ENCODE measurements at regions not wholly inside any gene's neighbourhood (a gene's known extent, or its start where the extent isn't known, plus 50 kb on each side); places are given as distances from the start of the nearest gene placed in this dataset.

DNA sequence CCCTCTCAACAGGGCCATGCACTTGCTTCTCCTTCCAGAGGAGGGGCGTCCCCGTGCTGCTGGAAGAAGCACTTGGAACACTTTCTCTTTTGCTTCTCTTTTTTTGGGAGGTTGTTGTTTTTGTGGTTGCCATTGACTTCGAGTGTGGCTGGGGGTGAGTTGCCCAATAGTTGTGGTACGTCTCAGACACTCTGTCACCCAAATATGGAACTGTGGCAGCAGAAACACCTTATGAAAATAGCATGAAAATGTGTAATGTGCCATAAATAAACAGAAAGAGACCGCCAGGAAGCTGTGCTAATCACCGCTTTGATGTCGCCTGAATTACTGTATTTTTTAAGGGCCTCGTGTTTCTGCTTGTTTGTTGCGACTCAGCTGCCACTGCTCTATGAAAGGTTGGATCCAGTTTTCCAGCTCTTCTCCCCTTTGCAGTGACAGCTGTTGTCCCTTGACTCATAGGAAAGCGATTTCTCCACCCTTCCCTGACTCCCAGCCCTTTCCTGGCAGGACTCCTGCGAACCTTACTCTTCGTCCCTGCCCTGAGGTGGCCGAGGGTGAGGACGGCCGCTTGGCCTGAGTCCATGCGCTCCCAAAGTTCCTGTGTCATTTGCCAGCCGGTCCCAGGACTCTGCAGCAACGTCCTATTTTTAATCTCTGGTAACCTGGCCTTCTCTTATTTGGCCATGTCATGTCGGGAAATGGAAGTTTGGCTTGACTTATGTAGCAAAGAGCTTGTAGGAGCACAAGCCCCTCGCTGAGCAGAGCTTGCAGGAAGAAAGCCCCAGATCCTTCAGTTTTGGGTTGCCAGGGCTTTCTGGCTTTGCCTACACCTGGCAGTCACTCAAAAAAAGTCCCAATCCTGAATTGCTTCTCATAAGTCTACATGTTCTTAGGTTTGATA is 694.6 kb downstream of the QKI start:
- Histone ChIP-seq H3K27me3 (no peaks in the 10 kb centered on the region), H3K4me3 (peak overlapping the region; percentile 4), H3K36me3 (no peaks in the 10 kb centered on the region), H3K4me1 (peaks cover 8% of the 10 kb centered on the region), H3K27ac (peak overlapping the region; percentile 51), H3K9me3 (no peaks in the 10 kb centered on the region)
- TF ChIP-seq, protein P1, sequence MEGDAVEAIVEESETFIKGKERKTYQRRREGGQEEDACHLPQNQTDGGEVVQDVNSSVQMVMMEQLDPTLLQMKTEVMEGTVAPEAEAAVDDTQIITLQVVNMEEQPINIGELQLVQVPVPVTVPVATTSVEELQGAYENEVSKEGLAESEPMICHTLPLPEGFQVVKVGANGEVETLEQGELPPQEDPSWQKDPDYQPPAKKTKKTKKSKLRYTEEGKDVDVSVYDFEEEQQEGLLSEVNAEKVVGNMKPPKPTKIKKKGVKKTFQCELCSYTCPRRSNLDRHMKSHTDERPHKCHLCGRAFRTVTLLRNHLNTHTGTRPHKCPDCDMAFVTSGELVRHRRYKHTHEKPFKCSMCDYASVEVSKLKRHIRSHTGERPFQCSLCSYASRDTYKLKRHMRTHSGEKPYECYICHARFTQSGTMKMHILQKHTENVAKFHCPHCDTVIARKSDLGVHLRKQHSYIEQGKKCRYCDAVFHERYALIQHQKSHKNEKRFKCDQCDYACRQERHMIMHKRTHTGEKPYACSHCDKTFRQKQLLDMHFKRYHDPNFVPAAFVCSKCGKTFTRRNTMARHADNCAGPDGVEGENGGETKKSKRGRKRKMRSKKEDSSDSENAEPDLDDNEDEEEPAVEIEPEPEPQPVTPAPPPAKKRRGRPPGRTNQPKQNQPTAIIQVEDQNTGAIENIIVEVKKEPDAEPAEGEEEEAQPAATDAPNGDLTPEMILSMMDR (IDR thresholded peaks at IDR 0.05), result no peak
- intact Hi-C loops (cut with DNase I), result no loop called here
- ATAC-seq (peak; percentile 75), DNase-seq (peak; percentile 70)

DNA sequence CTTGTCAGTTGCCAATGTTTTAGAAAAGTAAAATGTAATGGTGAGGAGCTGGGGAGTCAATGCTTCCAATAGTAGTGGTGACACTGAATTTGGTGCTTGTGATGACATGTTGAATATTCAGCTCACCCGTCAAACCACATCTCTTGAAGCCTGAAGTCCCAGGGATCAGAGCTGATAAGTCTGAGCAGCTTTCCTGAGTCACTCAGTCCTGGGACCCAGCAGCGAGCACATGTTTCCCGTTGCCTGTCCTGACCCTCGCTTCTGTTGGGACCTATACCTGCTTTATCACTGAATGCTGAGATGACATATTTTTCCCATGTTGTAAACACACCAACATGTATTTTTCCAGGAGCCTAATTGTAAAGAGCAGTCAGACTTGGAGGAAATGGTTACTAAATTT is 693.6 kb downstream of the QKI start:
- Histone ChIP-seq H3K4me3 (no peak overlapping the region), H3K9me3 (no peaks in the 10 kb centered on the region), H3K27ac (no peak overlapping the region), H3K27me3 (no peaks in the 10 kb centered on the region), H3K36me3 (no peaks in the 10 kb centered on the region), H3K4me1 (peaks cover 8% of the 10 kb centered on the region)
- intact Hi-C loops (cut with DNase I), result no loop called here
- ATAC-seq (no peak), DNase-seq (no peak)
- TF ChIP-seq, protein P1 (IDR thresholded peaks at IDR 0.05), result no peak

- no peak for ATAC-seq
- DNase-seq, result no peak
- Histone ChIP-seq H3K4me1 (peaks cover 8% of the 10 kb centered on the region), H3K4me3 (no peak overlapping the region), H3K36me3 (no peaks in the 10 kb centered on the region), H3K27me3 (no peaks in the 10 kb centered on the region), H3K27ac (no peak overlapping the region), H3K9me3 (no peaks in the 10 kb centered on the region)
- TF ChIP-seq, protein P1 (IDR thresholded peaks at IDR 0.05), result no peak
- intact Hi-C loops (cut with DNase I), result no loop called here
Observed at GRCh38 chr6:164107297-164107995, 692.9 kb downstream of the QKI start.

- Histone ChIP-seq H3K27me3 (no peaks in the 10 kb centered on the region), H3K27ac (no peak overlapping the region), H3K4me1 (peaks cover 8% of the 10 kb centered on the region), H3K36me3 (no peaks in the 10 kb centered on the region), H3K4me3 (no peak overlapping the region), H3K9me3 (no peaks in the 10 kb centered on the region)
- intact Hi-C loops (cut with DNase I), result no loop called here
- TF ChIP-seq, protein P1 (IDR thresholded peaks at IDR 0.05), result peak; percentile 39
- DNase-seq (no peak), ATAC-seq (peak; percentile 45)
Observed at GRCh38 chr6:164106345-164106769, 691.8 kb downstream of the QKI start.

DNA sequence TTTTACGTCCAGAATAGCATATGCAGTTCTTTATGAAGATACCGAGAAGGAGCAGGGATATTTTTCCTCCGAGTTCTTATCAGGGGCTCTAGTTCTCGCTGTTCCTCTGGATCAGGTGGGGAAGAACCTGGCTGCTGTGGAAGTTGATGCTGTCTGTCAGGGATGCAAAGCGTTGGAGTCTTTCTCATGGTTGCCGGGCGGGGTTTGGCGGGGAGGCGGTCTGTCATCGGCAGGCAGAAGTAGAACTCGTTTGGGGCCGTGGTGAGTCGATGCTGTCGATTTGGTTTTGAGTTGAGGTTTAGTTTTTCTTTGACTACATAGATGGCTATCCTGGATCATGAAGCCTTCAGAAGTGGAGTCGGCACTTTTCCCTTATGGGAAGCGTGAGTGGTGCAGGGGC is 691.2 kb downstream of the QKI start:
- intact Hi-C loops (cut with DNase I), result no loop called here
- TF ChIP-seq, protein P1 (IDR thresholded peaks at IDR 0.05), result no peak
- Histone ChIP-seq H3K27ac (no peak overlapping the region), H3K4me3 (no peak overlapping the region), H3K36me3 (no peaks in the 10 kb centered on the region), H3K9me3 (no peaks in the 10 kb centered on the region), H3K4me1 (peaks cover 8% of the 10 kb centered on the region), H3K27me3 (no peaks in the 10 kb centered on the region)
- no peak for ATAC-seq
- no peak for DNase-seq
